DMS53 treated with DMSO at 0.1 percent for 48 hours (cell line): ENCODE measurements at regions not wholly inside any gene's neighbourhood (a gene's known extent, or its start where the extent isn't known, plus 50 kb on each side); places are given as distances from the start of the nearest gene placed in this dataset.
A peak's percentile ranks its signal among the peaks of the same experiment; 100 is the strongest.
"Not testable (repeated sequence)": the region's sequence is repeated elsewhere in the genome, so short reads cannot be mapped to it uniquely, and the experiment has no call there.

Experiments
- DNase-seq: peaks from one replicate; lab custom pipeline; 2025; ENCODE audit not compliant: unreplicated experiment; lab: John Stamatoyannopoulos, UW

DNA sequence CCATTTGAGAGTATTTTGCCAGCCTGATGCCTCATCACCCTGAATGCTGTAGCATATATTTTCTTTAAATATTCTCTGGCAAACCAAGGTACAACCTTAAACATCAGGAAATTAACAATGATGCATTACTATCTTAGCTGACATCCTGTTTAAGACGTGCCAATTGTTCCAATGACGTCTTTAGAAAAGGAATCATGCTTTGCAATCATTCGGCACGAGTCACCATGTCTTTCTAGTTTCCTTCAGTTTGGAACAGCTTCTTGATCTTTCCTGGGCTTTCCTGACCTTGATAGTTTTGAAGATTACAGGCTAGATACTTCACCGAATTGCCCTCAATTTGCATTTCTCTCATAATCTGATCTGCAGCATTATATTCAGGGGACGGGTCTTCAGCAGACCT lies 88.2 kb upstream of the GLI2 start:
- no peak for DNase-seq

GRCh38 chr2:120649381-120649780 lies 86.3 kb upstream of the GLI2 start:
- not testable (repeated sequence) for DNase-seq

GRCh38 chr2:120650022-120650644 lies 85.5 kb upstream of the GLI2 start:
- DNase-seq, result peak; percentile 3

GRCh38 chr2:120651818-120652217 lies 83.8 kb upstream of the GLI2 start:
- DNase-seq, result no peak

DNA sequence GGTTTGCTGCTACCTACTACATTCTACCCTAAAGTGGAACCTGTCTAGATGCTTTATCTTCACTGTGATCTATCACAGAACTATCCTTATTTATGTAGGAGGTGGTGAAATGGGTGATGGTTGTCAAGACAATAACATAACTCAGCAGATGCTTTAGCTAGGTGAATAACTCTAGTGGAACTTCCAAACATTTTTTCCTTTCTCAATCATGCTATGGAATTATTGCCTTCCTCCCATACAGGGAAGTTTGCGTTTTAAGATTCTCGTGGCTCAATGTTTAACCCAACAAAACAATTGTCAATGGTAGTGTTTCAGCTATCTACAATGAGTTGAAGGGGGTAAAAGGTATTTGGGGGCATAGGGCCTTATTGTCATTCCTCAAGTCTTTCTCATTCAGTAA lies 82.6 kb upstream of the GLI2 start:
- no peak for DNase-seq

GRCh38 chr2:120653871-120654270 lies 81.8 kb upstream of the GLI2 start:
- no peak for DNase-seq

DNA sequence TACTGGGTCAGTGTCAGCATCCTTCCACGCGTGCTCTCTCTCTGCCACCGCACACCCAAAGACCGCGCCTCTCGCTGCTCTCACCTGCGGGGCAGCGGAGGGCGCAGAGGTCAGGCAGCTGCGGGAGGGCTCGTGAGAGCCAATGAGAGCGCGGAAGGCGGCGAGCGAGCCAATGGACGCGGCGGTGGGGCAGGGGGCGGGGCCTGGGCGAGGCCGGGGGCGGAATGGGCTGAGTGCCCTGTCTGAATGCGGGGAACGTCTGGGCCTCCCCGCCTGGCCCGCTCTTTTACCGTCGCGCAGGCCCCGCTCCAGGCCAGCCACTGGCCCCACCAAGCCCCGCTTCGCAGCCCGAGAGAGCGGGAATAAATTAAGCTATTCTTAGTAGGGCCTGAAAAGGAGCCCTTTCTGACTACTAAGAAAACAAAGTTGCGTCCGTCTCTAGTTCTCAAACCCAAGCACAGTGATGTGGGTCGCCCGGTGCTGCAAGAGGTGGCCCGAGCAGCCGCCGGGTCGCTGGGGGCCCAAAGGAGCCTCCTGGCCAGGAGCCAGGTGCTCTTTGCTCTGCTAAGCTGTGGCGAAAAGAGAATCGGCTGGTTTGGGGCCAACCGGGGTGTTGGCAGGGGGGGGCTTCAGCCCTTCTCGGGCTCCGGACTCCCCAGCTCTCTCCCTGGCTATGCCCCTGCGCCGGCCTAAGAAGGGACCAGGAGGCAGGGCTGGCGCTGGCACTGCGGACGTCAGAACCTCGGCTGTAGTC lies 81.1 kb upstream of the GLI2 start:
- no peak for DNase-seq

- no peak for DNase-seq
These were observed 79.3 kb upstream of the GLI2 start for GRCh38 chr2:120656273-120656950.

- no peak for DNase-seq
These were observed 77.5 kb upstream of the GLI2 start for GRCh38 chr2:120658042-120658769.

GRCh38 chr2:120658770-120659158 lies 76.9 kb upstream of the GLI2 start:
- no peak for DNase-seq

GRCh38 chr2:120659275-120659977 lies 76.2 kb upstream of the GLI2 start:
- no peak for DNase-seq

GRCh38 chr2:120660056-120660694 lies 75.5 kb upstream of the GLI2 start:
- no peak for DNase-seq

- DNase-seq, result no peak
These were observed 74.8 kb upstream of the GLI2 start for GRCh38 chr2:120660771-120661459.

DNA sequence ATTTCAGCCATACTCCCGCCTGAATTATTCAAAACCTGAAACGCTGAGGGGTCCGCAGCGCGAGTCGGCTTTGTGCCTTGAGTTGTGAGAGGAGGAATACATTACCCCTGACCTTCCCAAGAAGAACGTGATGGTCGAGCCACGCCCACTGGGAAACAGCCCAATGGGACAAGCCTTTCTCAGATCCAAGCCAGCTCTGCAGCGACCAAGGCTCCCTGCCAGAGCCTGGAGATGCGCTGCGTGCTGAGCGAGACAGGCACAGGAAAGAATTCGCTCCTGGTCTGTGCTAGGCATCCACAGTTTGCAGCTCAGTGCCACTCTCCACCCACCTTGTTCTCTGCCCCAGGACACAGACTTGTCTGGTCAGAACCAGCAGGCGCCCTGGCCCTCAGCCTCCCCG lies 74.1 kb upstream of the GLI2 start:
- DNase-seq, result no peak

- DNase-seq, result no peak
These were observed 73.6 kb upstream of the GLI2 start for GRCh38 chr2:120662046-120662445.

DNA sequence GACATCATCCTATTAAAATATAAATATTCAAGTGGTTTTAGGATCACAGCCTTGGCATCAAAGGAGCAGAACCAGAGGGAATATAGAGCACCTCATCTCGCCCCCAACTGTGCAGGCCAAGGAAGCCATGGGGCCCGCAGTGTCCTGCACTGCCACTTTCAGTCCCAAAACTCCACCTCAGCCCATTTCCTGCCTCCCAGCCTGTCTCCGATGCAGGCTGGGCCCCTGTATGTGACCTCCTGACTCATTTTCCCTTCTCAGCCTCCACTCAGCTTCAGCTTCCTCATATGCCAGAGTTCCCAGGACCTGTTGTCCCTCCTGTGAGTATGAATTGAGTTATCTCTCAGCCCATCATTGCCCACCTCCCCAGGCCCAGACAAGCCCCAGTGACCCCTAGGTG lies 72.9 kb upstream of the GLI2 start:
- no peak for DNase-seq

DNA sequence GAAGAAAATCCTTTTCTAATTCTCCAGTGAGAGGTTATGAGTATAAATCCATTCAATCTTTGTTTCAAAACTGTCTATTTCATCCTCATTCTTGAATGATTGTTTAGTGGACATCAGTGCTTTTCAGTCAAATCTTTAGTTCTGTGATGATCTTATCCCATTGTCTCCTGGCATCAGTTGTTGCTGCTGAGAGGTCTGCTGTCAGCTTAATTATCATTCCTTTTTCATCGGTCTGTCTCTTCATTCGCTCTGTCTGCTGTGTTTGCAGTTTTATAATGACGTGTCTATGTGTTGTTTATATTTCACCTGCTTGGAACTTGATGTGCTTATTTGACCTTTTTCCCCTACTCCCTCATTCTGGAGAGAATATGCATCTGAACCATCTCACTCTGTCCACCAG lies 69.2 kb upstream of the GLI2 start:
- no peak for DNase-seq

GRCh38 chr2:120667981-120668380 lies 67.7 kb upstream of the GLI2 start:
- no peak for DNase-seq

DNA sequence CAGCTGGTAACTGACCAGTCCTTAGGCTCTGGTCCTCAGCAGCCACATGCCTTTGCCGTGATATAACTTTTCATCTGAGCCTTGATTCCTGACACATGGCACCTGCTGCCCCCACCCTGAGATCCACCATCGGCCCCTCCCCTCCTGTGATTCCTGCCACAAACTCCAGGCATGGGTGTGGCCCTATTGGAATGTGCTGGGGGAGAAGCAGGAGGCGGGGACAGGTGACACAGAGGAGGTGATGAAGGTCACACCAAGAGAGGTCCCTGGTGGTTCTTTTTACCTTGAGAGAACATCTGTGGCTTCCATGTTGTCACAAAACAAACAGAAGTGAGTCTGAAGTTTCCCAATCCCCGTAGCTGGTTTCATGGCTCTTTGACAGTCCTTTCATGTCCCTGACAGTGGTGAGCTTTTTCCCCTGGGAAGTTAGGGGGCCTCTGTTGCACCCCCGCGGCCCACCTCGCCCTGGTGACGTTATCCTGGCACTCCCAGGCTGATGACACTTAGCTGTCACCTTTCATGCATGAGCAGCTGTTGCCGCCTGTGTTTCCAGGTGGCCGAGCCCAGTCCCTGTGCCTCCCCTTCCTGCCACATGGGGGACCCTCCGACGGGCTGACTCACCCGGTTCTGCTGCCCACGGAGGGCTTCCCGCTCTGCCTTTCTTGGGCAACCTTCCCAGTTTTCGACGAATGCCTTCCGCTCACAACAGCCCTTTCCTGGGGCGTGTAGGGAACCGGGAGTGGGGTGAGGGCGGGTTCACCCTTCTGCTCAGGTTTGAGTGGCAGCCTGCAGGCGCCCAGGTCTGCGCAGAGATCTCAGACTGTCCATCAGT lies 66.3 kb upstream of the GLI2 start:
- DNase-seq, result peak; percentile 67
